ENCODE measurements at regions not wholly inside any gene's neighbourhood (a gene's known extent, or its start where the extent isn't known, plus 50 kb on each side); places are given as distances from the start of the nearest gene placed in this dataset.

GRCh38 chr12:14308516-14308915, 57.0 kb upstream of the ATF7IP start:
- no peak overlapping the region for H3K9ac ChIP-seq (ENCODE audit: low read length)
- H3K4me3 ChIP-seq (ENCODE audit: low read length), result no peak overlapping the region
- H3K9me3 ChIP-seq (ENCODE audit: control insufficient read depth, low read length), result no peaks in the 10 kb centered on the region
- no peaks in the 10 kb centered on the region for H3K36me3 ChIP-seq (ENCODE audit: control insufficient read depth, insufficient read depth, low read length)
- no peaks in the 10 kb centered on the region for H3K27me3 ChIP-seq (ENCODE audit: control insufficient read depth, insufficient read depth, low read length)
- no peaks in the 10 kb centered on the region for H3K4me1 ChIP-seq (ENCODE audit: control insufficient read depth, insufficient read depth, low read length)

GRCh38 chr12:14310866-14311265, 54.6 kb upstream of the ATF7IP start:
- Histone ChIP-seq H3K9me3 (ENCODE audit: control insufficient read depth, low read length) (no peaks in the 10 kb centered on the region), H3K4me3 (ENCODE audit: low read length) (no peak overlapping the region), H3K4me1 (ENCODE audit: control insufficient read depth, insufficient read depth, low read length) (no peaks in the 10 kb centered on the region), H3K36me3 (ENCODE audit: control insufficient read depth, insufficient read depth, low read length) (no peaks in the 10 kb centered on the region), H3K9ac (ENCODE audit: low read length) (no peak overlapping the region), H3K27me3 (ENCODE audit: control insufficient read depth, insufficient read depth, low read length) (no peaks in the 10 kb centered on the region)

- Histone ChIP-seq H3K36me3 (ENCODE audit: control insufficient read depth, insufficient read depth, low read length) (no peaks in the 10 kb centered on the region), H3K27me3 (ENCODE audit: control insufficient read depth, insufficient read depth, low read length) (no peaks in the 10 kb centered on the region), H3K4me3 (ENCODE audit: low read length) (no peak overlapping the region), H3K9me3 (ENCODE audit: control insufficient read depth, low read length) (no peaks in the 10 kb centered on the region), H3K9ac (ENCODE audit: low read length) (no peak overlapping the region), H3K4me1 (ENCODE audit: control insufficient read depth, insufficient read depth, low read length) (no peaks in the 10 kb centered on the region)
Measured at GRCh38 chr12:14313379-14314138, 51.9 kb upstream of the ATF7IP start.

- H3K9ac ChIP-seq (ENCODE audit: low read length), result no peak overlapping the region
Measured at GRCh38 chr12:14314801-14315200, 50.7 kb upstream of the ATF7IP start.

GRCh38 chr12:14315501-14315900, 50.0 kb upstream of the ATF7IP start:
- Histone ChIP-seq H3K9me3 (ENCODE audit: control insufficient read depth, low read length) (no peaks in the 10 kb centered on the region), H3K9ac (ENCODE audit: low read length) (no peak overlapping the region), H3K4me3 (ENCODE audit: low read length) (no peak overlapping the region), H3K36me3 (ENCODE audit: control insufficient read depth, insufficient read depth, low read length) (no peaks in the 10 kb centered on the region), H3K27me3 (ENCODE audit: control insufficient read depth, insufficient read depth, low read length) (no peaks in the 10 kb centered on the region), H3K4me1 (ENCODE audit: control insufficient read depth, insufficient read depth, low read length) (no peaks in the 10 kb centered on the region)

More at GRCh38 chr12:14314801-14315200, 50.7 kb upstream of the ATF7IP start:
- Histone ChIP-seq H3K36me3 (ENCODE audit: control insufficient read depth, insufficient read depth, low read length) (no peaks in the 10 kb centered on the region), H3K4me1 (ENCODE audit: control insufficient read depth, insufficient read depth, low read length) (no peaks in the 10 kb centered on the region), H3K4me3 (ENCODE audit: low read length) (no peak overlapping the region), H3K27me3 (ENCODE audit: control insufficient read depth, insufficient read depth, low read length) (no peaks in the 10 kb centered on the region), H3K9me3 (ENCODE audit: control insufficient read depth, low read length) (no peaks in the 10 kb centered on the region)
